GM18861 (cell line): ENCODE measurements at regions not wholly inside any gene's neighbourhood (a gene's known extent, or its start where the extent isn't known, plus 50 kb on each side); places are given as distances from the start of the nearest gene placed in this dataset.

ENCODE experiments used
- ATAC-seq: cut with Tn5 transposase; IDR thresholded peaks from one replicate; pipeline ENCODE4 v1.9.1; 2021; ENCODE audit not compliant: unreplicated experiment

- no peak for ATAC-seq
Observed at GRCh38 chr4:138085736-138086305, 156.3 kb downstream of the SLC7A11 start.

GRCh38 chr4:138078751-138079520 lies 163.2 kb downstream of the SLC7A11 start:
- ATAC-seq = no peak

GRCh38 chr4:138078253-138078652 lies 163.9 kb downstream of the SLC7A11 start:
- no peak for ATAC-seq

DNA sequence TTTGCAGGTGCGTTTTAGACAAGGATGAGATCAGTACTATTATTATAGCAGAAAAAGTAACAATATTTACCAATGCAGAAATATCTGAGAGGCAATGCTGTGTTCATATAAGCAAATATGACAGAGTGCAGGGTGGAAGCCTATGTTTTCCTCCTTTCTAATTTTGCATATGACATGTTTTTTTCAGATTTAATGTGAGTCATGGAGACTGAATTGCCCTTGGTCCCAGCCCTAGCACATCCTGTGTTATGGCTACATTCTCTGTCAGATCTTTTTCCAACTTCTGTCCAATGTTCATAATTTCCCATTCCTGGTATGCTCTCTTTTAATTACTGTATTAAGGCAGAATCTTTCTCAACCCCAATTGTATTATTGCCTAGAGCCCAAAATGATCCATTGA lies 165.6 kb downstream of the SLC7A11 start:
- no peak for ATAC-seq

- ATAC-seq = no peak
Observed at GRCh38 chr4:138070816-138071215, 171.3 kb downstream of the SLC7A11 start.

- ATAC-seq = no peak
Observed at GRCh38 chr4:138063581-138063980, 178.6 kb downstream of the SLC7A11 start.

DNA sequence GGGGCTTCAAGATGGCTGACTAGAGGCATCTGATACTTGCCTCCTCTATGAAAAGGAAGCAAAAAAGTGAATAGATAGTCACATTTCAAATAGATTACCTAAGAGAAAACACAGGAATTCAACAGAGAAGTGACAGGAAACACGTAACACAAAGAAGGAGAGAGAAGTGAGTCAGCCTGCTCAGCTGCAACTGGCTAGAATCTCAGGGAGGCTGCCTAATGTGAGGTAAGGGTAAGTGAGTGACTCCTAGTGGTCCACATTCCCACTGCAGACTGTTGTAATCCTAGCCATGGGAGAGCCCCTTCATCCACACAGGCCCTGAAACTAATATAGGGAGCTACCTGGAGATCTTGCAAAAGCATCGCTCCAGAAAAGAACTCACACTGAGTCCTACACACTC lies 179.2 kb downstream of the SLC7A11 start:
- ATAC-seq = no peak

GRCh38 chr4:138056541-138056940 lies 185.6 kb downstream of the SLC7A11 start:
- ATAC-seq = no peak

DNA sequence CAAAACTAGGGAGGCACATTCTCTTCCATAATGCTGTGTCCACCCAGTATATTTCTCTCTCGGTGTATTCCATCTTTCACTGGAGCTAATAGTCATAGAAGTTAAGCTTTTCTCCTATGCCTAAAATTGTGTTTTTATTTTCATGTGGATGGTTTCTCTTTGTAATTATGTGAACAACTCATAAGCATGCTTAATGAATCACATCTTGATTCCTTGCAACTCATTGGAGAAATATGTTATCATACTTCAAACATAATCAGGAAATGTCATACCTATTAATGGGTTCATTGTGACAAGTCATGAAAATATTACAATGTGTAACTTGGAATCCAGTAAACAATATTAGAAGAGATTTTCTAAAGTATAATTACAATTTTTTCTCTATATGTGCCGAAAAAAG lies 186.3 kb downstream of the SLC7A11 start:
- ATAC-seq = no peak

- no peak for ATAC-seq
Observed at GRCh38 chr4:138053641-138054301, 188.4 kb downstream of the SLC7A11 start.

DNA sequence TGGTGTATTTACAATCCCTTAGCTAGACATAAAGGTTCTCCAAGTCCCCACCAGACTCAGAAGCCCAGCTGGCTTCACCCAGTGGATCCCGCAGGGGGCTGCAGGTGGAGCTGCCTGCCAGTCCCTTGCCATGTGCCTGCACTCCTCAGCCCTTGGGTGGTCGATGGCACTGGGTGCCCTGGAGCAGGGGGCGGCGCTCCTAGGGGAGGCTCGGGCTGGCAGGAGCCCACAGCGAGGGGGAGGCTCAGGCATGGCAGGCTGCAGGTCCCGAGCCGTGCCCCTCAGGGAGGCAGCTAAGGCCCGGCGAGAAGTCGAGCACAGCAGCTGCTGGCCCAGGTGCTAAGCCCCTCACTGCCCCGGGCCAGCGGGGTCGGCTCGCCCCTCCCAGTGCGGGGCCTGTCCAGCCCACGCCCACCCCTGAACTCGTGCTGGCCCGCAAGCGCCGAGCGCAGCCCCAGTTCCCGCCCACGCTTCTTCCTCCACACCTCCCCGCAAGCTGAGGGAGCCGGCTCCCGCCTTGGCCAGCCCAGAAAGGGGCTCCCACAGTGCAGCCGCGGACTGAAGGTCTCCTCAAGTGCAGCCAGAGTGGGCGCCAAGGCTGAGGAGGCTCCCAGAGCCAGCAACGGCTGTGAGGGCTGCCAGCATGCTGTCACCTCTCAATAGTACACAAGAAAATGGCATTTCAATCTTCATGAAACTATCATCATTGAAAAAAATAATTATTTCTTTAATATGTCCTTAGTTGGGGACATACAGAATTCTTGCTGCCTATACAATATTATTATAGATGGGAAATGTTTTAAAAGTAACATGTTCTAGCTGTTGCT lies 189.1 kb downstream of the SLC7A11 start:
- no peak for ATAC-seq

- ATAC-seq = no peak
Observed at GRCh38 chr4:138051157-138051556, 191.0 kb downstream of the SLC7A11 start.

DNA sequence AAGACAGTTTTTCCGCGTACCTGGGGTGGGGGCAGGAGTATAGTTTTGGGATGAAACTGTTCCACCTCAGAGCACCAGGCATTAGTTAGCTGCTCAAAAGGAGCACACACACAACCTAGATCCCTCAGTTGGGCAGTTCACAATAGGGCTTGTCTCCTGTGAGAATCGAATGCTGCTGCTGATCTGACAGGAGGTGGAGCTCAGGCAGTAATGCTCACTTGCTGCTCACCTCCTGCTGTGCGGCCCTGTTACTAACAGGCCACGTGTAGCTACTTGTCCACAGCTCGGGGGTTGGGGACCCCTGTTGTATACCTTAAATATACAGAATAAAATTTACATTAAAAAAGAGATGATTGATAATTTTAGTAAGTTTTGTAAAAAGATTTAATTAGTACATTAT lies 191.5 kb downstream of the SLC7A11 start:
- no peak for ATAC-seq

DNA sequence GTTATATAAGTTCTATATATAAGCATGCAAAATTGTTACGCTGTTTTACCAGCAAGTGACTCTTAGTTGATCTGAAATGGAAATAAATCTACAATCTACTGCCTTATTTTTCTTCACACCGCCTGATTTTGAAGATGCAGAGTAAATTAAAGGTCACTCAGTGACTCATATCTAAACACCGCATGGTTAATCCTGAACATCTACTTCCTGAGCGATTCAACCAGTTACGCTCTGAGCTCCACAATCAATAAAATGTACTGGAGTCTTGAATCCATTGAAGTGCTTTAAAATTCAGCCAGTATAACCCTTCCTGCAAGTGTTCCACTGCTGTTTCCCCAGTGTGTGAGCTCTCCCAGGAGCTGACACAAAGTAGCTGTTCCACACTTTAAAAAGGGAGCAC lies 192.8 kb downstream of the SLC7A11 start:
- ATAC-seq = no peak

DNA sequence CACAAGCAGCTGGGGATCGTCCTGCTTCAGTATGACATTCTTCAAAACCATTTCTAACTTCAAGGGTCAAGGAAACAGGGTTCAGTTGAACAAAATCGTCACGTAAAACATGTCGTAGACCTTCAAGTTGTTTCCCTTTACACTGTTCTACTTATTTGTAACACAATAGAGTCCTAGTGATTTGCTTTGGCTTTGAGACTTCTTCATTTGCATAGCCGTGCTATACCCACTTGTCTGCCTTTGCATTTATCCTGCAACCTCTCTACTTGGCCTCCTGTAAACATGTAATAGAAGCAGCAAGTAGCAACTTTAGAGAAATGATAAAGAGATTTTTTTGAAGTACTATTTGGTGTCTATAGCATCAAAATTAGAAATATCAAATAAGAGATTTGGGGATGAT lies 194.9 kb downstream of the SLC7A11 start:
- no peak for ATAC-seq

DNA sequence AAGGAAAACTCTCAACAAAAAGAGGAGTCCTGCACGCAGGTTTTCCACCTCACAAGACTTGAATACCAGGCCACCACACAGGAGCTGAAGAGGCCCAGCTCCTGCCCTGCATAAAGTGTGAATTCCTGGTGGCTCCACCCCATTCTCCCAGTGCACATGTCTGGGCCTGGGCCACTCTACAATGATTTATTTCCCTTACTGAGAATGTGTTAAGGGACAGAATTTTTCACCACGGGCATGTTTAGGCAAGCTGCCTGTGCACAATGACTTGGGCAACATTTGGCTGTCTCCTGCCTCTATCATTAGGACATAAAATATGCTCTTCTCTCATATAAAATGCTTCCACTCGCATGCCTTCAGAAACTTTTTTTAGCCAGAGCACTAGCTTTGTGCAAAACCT lies 197.1 kb downstream of the SLC7A11 start:
- ATAC-seq = no peak

DNA sequence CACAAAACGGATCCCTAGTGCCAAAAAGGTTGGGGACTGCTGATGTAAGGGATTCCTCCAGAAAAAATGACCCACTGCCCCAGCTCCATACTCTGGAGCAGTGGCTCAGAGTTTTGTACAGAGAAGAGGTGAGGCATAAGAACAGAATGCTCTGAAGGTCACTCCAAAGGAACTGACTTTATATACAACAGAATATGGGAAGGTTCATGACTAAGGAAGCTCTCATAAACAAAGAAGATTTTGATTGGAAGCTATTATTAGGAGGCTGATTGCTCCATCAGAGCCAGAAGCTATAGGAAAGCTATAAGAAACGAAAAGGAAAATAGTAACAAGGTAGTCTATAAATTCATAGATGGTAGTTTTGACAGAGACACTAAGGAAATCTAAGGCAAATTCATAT lies 203.1 kb downstream of the SLC7A11 start:
- ATAC-seq = no peak

DNA sequence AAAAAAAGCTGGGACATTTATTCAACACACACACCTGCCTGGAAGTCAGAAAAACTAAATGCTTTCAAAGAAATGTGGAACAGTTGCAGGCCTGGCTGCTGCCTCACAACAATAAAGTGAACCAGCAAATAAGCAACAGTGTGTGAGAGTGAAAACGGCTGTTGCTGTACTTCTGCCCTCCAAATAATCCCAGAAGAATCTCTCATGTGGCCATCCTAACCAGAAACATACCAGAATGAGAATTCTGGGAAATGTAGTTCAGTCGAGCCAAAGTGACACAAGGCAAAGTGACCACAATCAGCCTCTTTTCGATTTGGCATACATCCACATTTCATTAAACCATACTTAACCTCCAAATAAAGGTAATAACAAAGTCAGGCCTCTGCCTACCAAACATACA lies 204.5 kb downstream of the SLC7A11 start:
- no peak for ATAC-seq

DNA sequence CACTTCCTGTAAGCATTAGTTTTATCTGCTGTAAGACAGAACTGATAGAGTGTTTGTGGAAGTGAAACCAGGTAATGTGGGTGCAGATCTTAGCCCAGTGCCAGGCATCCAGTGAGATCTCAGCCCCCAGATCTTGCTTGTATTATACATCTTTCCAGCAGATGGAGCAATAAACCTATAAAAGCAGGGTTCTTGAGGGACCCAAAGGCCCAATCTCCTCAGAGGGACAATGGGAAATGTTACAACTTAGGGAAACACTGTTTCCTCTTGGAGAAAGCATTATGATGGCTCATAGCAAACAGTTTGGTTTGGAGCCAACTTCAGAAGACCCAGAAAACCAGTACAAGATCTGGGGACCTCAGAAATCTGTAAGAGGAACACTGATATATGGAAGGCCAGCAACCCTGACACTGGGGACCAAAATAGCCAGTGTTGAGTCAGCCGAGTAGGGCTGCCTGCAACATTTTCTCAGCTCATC lies 206.3 kb downstream of the SLC7A11 start:
- peak; percentile 100 for ATAC-seq

DNA sequence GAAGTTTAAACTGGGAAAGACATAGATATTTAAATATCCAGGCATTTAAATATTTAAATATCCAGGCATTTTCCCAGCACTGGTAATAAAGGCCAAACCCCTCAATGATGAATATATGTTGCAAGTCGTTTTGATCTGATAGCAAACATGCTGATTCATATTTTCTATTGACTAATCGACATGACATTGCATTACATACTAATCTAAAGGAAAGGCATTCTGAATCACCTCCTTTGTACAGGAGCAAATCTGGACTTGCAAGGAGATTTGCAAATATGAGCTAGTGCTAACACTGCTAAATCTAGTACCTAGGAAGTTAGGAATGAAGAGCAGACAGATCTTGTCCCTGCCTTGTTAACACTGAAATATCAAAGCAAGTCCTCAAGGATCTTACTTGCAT lies 207.3 kb downstream of the SLC7A11 start:
- ATAC-seq = no peak

DNA sequence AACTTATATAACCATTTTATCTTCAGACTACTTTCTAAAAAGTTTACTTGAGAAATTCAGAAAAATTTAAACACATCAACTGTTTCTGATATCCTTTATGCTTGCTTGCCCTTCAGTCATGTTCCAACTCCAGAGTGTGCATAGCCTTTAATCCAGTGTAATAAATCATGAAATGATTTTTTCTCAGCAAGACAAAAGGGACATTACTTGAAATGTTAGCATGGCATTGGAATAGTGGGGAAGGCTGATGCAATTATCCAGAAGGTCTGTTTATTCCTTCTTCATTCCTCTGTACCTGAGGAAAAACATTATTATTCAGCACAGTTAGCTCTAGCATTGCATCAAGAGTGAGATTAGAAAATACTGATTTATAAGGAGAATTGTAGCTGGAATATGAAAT lies 209.9 kb downstream of the SLC7A11 start:
- ATAC-seq = no peak
